ENCODE measurements at regions not wholly inside any gene's neighbourhood (a gene's known extent, or its start where the extent isn't known, plus 50 kb on each side); places are given as distances from the start of the nearest gene placed in this dataset.

DNA sequence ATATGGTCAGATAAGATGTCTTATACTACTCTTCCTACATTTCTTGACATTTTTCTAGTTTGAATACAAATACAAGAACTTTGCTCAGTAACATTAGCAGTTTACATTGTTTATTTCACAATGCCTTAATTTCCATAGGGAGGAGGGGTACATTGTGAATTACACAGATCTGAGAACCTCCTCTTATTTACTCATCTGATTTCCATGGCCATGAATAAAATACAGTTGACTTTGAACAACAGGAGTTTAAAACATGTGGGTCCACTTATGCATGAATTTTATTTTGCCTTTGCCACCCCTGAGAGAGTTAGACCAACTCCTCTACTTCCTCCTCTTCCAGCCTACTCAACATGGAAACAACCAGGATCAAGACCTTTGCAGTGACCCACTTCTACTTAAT is 67.7 kb downstream of the MGST1 start:
- Histone ChIP-seq H3K27me3 (ENCODE audit: control insufficient read depth, insufficient read depth, low read length) (no peaks in the 10 kb centered on the region), H3K9me3 (ENCODE audit: control insufficient read depth, low read depth, low read length) (no peaks in the 10 kb centered on the region), H3K27ac (ENCODE audit: low read length) (no peak overlapping the region), H3K36me3 (ENCODE audit: control insufficient read depth, insufficient read depth, low read length) (no peaks in the 10 kb centered on the region), H3K4me1 (ENCODE audit: control insufficient read depth, insufficient read depth, low read length) (no peaks in the 10 kb centered on the region), H3K4me3 (ENCODE audit: low read length) (no peak overlapping the region)
- no peak for DNase-seq

DNA sequence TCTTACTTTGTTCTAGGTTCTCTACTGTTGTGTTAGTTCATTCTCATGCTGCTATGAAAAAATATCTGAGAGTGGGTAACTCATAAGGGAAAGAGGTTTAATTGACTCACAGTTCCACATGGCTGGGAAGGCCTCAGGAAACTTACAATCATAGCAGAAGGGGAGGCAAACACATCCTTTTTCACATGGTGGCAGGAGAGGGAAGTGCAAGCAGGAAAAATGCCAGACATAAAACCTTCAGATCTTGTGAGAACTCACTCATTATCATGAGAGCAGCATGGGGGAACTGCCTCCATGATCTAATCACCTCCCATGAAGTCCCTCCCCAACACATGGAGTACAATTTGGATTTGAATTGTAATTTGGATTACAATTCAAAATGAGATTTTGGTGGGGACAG is 69.6 kb downstream of the MGST1 start:
- Histone ChIP-seq H3K36me3 (ENCODE audit: control insufficient read depth, insufficient read depth, low read length) (no peaks in the 10 kb centered on the region), H3K4me1 (ENCODE audit: control insufficient read depth, insufficient read depth, low read length) (no peaks in the 10 kb centered on the region), H3K4me3 (ENCODE audit: low read length) (no peak overlapping the region), H3K27ac (ENCODE audit: low read length) (no peak overlapping the region), H3K27me3 (ENCODE audit: control insufficient read depth, insufficient read depth, low read length) (no peaks in the 10 kb centered on the region), H3K9me3 (ENCODE audit: control insufficient read depth, low read depth, low read length) (no peaks in the 10 kb centered on the region)
- no peak for DNase-seq

DNA sequence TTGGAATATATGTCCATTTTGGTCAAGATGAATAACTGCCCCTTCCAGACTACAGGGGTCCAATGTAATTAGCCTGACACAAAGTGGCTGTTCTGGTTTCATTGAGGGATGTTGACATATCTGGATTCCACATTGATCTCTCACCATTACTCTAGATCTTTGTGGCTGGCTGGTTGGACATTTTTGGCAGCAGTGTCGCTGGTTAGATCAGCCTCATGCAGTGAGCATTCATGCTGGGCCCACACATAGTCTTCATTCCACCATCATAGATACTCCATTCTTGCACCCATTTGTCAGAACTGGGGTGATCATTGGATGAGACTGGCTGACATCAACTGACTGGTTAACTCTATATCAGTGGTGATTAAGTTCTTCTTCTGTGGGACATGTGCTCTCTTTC is 74.4 kb downstream of the MGST1 start:
- WGBS (ENCODE audit: insufficient coverage, low lambda C conversion rate) = no CpG with 5 or more reads among the region's 1 CpG
- Histone ChIP-seq H3K4me1 (ENCODE audit: control insufficient read depth, insufficient read depth, low read length) (no peaks in the 10 kb centered on the region), H3K27ac (ENCODE audit: low read length) (no peak overlapping the region), H3K9me3 (ENCODE audit: control insufficient read depth, low read depth, low read length) (no peaks in the 10 kb centered on the region), H3K36me3 (ENCODE audit: control insufficient read depth, insufficient read depth, low read length) (no peaks in the 10 kb centered on the region), H3K4me3 (ENCODE audit: low read length) (no peak overlapping the region), H3K27me3 (ENCODE audit: control insufficient read depth, insufficient read depth, low read length) (no peaks in the 10 kb centered on the region)
- DNase-seq = no peak

DNA sequence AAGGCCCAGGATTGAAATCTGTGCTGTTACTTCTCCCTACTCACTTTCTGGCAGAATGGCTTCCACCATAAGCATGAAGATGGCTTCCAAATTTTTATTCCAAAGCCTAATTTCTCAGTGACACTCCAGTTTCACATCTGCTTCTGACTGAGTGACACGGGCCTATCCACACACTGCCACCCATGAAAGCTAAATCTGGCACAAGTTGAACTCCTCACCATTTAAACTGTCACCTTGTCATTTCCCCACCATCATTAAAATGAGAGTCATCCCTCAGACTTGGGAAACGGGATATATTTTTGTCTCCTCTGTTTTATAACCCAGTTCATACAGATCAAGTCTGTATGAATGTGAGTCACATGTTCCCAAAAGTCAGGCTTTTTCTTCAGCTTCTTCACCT is 77.1 kb downstream of the MGST1 start:
- no peak overlapping the region for H3K27ac ChIP-seq (ENCODE audit: low read length)
- no peaks in the 10 kb centered on the region for H3K27me3 ChIP-seq (ENCODE audit: control insufficient read depth, insufficient read depth, low read length)
- no peaks in the 10 kb centered on the region for H3K4me1 ChIP-seq (ENCODE audit: control insufficient read depth, insufficient read depth, low read length)
- no peak for DNase-seq
- WGBS (ENCODE audit: insufficient coverage, low lambda C conversion rate) = no CpG with 5 or more reads among the region's 2 CpGs
- H3K9me3 ChIP-seq (ENCODE audit: control insufficient read depth, low read depth, low read length) = no peaks in the 10 kb centered on the region
- no peak overlapping the region for H3K4me3 ChIP-seq (ENCODE audit: low read length)
- H3K36me3 ChIP-seq (ENCODE audit: control insufficient read depth, insufficient read depth, low read length) = no peaks in the 10 kb centered on the region

DNA sequence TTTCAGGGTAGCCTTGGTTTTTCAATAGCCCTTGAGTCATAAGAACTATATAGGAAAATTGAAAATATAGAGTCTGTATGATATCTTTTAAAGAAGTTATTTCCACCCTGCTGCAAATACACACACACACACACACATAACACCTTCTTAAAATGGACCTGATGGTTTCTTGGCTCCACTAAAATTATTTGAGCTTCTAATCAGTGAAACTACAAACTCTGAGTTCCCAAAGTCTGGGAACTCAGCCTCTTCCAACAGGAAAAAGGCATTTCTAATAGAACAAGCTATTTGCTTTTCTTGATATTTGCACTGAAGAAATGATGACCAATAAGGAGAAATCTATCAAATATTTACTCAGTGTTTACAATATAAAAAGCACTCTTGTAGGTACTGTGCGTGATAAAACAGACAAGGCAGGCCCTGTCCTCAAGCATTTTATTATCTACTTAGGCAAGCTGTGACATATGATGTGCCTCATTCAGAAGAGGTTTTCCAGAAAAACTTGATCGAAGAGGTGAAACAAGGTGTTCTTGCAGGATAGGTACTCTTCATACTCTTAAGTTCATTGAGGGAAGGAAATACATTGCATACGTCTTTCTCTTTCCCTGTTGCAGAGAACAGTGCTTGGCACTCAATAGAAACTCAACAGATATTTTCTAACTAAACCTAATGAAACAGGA is 88.6 kb downstream of the MGST1 start:
- Histone ChIP-seq H3K9me3 (ENCODE audit: control insufficient read depth, low read depth, low read length) (no peaks in the 10 kb centered on the region), H3K27me3 (ENCODE audit: control insufficient read depth, insufficient read depth, low read length) (no peaks in the 10 kb centered on the region), H3K4me1 (ENCODE audit: control insufficient read depth, insufficient read depth, low read length) (no peaks in the 10 kb centered on the region), H3K36me3 (ENCODE audit: control insufficient read depth, insufficient read depth, low read length) (no peaks in the 10 kb centered on the region), H3K4me3 (ENCODE audit: low read length) (no peak overlapping the region), H3K27ac (ENCODE audit: low read length) (no peak overlapping the region)
- DNase-seq = no peak
- 67% methylated on average over 2 of the region's 3 CpGs for WGBS (ENCODE audit: insufficient coverage, low lambda C conversion rate)

DNA sequence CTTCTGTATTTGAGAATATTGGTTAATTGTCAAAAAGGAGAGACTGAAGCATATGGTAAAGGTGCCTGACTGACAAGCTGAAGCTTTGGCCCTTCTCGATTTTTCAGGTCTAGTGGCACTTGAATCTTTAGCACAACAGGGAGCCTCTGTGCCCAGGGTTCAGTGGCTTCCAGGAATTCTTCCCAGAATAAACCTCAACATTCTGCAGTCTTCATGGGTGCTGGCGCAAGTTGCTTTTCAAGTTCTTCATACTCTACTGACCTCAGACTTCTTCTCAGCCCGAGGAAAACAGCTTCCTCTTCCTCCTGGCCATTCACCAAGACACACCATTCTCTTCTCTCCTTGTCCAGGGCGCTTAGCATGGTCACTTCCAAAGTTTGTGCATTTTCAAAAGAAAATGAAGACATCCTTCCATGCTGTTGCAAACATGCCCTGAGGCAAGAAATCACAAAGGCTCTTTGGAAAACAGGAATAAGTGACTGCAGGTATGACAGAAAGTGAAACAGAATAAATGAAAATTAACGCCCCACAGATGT is 89.9 kb downstream of the MGST1 start:
- Histone ChIP-seq H3K4me3 (ENCODE audit: low read length) (no peak overlapping the region), H3K27ac (ENCODE audit: low read length) (no peak overlapping the region), H3K4me1 (ENCODE audit: control insufficient read depth, insufficient read depth, low read length) (no peaks in the 10 kb centered on the region), H3K36me3 (ENCODE audit: control insufficient read depth, insufficient read depth, low read length) (no peaks in the 10 kb centered on the region), H3K9me3 (ENCODE audit: control insufficient read depth, low read depth, low read length) (no peaks in the 10 kb centered on the region), H3K27me3 (ENCODE audit: control insufficient read depth, insufficient read depth, low read length) (no peaks in the 10 kb centered on the region)
- WGBS (ENCODE audit: insufficient coverage, low lambda C conversion rate) = 100% methylated on average over 1 of the region's 5 CpGs
- no peak for DNase-seq

DNA sequence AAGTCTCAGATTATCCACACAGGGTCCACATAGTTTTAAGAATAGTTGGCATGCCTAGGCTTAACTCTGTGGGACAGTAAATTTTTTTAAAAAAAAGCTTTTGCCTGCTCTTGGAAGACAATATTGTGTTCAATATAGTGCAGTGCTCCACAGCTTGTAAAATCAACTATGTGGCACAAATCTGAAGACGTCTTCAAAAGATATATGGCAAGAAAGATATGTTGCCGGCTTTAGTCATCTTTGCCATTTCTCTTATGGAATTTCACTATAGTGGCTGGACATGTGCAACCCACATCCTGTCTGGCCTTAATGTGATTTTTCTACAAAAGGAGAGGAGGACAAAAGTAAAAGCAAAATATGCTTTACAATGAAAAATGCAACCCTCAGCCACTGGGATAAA is 90.5 kb downstream of the MGST1 start:
- H3K9me3 ChIP-seq (ENCODE audit: control insufficient read depth, low read depth, low read length) = no peaks in the 10 kb centered on the region
- no peaks in the 10 kb centered on the region for H3K4me1 ChIP-seq (ENCODE audit: control insufficient read depth, insufficient read depth, low read length)
- no peak overlapping the region for H3K27ac ChIP-seq (ENCODE audit: low read length)
- DNase-seq = no peak
- WGBS (ENCODE audit: insufficient coverage, low lambda C conversion rate) = 82% methylated on average over 2 of the region's 2 CpGs
- no peaks in the 10 kb centered on the region for H3K27me3 ChIP-seq (ENCODE audit: control insufficient read depth, insufficient read depth, low read length)
- H3K36me3 ChIP-seq (ENCODE audit: control insufficient read depth, insufficient read depth, low read length) = no peaks in the 10 kb centered on the region
- no peak overlapping the region for H3K4me3 ChIP-seq (ENCODE audit: low read length)

DNA sequence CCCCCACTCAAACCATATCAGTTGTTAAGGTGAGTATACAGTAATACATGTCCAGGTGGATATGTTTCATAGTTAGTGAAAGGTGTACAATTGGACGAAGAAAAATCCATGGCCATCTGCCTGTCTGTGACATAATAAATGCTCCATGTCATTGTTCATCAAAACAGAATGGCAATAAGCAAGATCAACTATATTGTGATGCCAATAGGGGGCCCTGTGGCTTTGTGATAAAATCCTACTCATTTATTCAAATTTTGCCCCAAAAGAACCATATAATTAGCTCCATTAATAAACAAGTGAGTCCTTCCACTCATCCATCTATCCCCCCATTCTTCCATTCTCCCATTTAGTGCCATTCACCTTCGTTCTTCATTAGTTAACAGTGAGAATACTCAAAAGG is 102.0 kb downstream of the MGST1 start:
- Histone ChIP-seq H3K36me3 (ENCODE audit: control insufficient read depth, insufficient read depth, low read length) (no peaks in the 10 kb centered on the region), H3K4me1 (ENCODE audit: control insufficient read depth, insufficient read depth, low read length) (no peaks in the 10 kb centered on the region), H3K4me3 (ENCODE audit: low read length) (no peak overlapping the region), H3K27me3 (ENCODE audit: control insufficient read depth, insufficient read depth, low read length) (no peaks in the 10 kb centered on the region), H3K27ac (ENCODE audit: low read length) (no peak overlapping the region), H3K9me3 (ENCODE audit: control insufficient read depth, low read depth, low read length) (no peaks in the 10 kb centered on the region)
- DNase-seq = no peak
- WGBS (ENCODE audit: insufficient coverage, low lambda C conversion rate) = no CpG with 5 or more reads among the region's 2 CpGs

DNA sequence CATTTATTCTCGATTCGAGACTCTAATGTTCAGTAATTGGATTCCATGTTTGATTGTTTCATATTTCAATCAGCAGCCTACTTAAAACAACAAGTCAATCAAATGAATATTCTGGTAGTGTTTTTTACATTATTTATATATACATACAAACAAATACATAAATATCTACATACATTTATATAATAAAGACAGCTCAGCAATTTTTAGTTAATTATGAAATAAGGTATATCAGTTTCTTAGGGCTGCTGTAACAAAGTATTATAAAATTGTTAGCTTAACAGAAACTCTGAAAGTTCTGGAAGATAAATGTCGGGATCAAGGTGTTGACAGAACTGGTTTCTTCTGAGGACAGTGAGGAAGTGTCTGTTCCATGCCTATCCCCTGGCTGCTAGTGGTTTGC is 105.9 kb downstream of the MGST1 start:
- no peaks in the 10 kb centered on the region for H3K4me1 ChIP-seq (ENCODE audit: control insufficient read depth, insufficient read depth, low read length)
- H3K36me3 ChIP-seq (ENCODE audit: control insufficient read depth, insufficient read depth, low read length) = no peaks in the 10 kb centered on the region
- H3K27ac ChIP-seq (ENCODE audit: low read length) = no peak overlapping the region
- DNase-seq = no peak
- H3K9me3 ChIP-seq (ENCODE audit: control insufficient read depth, low read depth, low read length) = no peaks in the 10 kb centered on the region
- H3K27me3 ChIP-seq (ENCODE audit: control insufficient read depth, insufficient read depth, low read length) = no peaks in the 10 kb centered on the region
- 50% methylated on average over 2 of the region's 3 CpGs for WGBS (ENCODE audit: insufficient coverage, low lambda C conversion rate)
- H3K4me3 ChIP-seq (ENCODE audit: low read length) = no peak overlapping the region

DNA sequence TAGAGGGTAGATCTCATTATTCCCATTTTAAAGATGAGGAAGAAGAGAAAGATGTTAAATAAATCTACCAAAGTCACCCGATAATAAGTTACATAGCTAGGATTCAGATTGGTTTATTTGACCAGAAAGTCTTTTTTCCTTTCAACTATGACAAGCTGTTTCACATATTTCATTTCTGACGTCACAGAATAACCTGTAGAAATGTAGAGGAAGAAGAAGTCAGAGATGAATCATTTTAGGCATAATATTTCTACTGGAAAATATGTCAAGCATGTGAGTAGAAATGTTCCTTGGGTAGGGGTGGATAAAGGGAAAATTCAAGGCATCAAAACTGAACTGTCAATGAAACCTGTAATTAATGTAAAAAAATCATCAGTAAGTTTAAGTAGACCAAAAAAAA is 107.0 kb downstream of the MGST1 start:
- Histone ChIP-seq H3K4me1 (ENCODE audit: control insufficient read depth, insufficient read depth, low read length) (no peaks in the 10 kb centered on the region), H3K36me3 (ENCODE audit: control insufficient read depth, insufficient read depth, low read length) (no peaks in the 10 kb centered on the region), H3K27me3 (ENCODE audit: control insufficient read depth, insufficient read depth, low read length) (no peaks in the 10 kb centered on the region), H3K27ac (ENCODE audit: low read length) (no peak overlapping the region), H3K4me3 (ENCODE audit: low read length) (no peak overlapping the region), H3K9me3 (ENCODE audit: control insufficient read depth, low read depth, low read length) (no peaks in the 10 kb centered on the region)
- no CpG with 5 or more reads among the region's 2 CpGs for WGBS (ENCODE audit: insufficient coverage, low lambda C conversion rate)
- DNase-seq = no peak

DNA sequence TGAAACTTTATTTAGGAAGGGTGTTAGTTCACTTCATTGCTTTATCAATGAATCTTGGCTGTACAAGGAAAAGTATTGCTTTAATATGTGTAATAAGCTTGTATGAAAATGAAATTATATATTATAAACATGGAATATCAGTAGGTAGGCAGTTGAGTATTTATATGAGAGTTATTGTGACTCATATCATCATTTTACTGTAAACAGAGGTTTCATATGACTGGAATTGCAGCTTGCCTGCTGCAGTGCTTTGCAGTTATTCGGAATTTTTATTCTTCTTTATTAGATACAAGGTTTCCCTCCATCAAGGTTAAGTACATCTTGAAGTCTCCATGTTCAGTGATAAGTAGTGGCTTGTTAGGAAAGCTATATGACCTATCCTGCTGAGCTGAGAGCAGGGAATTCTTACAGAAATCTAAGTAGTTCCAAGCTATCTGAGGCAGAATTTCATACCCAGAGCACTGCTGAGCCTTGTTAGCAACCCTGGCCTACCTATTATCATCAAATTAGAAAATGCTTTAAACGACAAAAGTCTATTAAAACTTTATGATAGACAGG is 111.2 kb downstream of the MGST1 start:
- no peak for DNase-seq
- Histone ChIP-seq H3K9me3 (ENCODE audit: control insufficient read depth, low read depth, low read length) (no peaks in the 10 kb centered on the region), H3K36me3 (ENCODE audit: control insufficient read depth, insufficient read depth, low read length) (no peaks in the 10 kb centered on the region), H3K27ac (ENCODE audit: low read length) (no peak overlapping the region), H3K4me1 (ENCODE audit: control insufficient read depth, insufficient read depth, low read length) (no peaks in the 10 kb centered on the region), H3K27me3 (ENCODE audit: control insufficient read depth, insufficient read depth, low read length) (no peaks in the 10 kb centered on the region), H3K4me3 (ENCODE audit: low read length) (no peak overlapping the region)
- WGBS (ENCODE audit: insufficient coverage, low lambda C conversion rate) = no CpG with 5 or more reads among the region's 2 CpGs

Measured in large intestine (tissue), 3 donors.